ENCODE measurements at regions not wholly inside any gene's neighbourhood (a gene's known extent, or its start where the extent isn't known, plus 50 kb on each side); places are given as distances from the start of the nearest gene placed in this dataset.

GRCh38 chr10:128203028-128203427 is 76.8 kb upstream of the MKI67 start:
- TF ChIP-seq THAP7 (CRISPR knock-in tag; IDR thresholded peaks at IDR 0.05) (no peak), SRF (CRISPR knock-in tag; IDR thresholded peaks at IDR 0.05) (no peak), ETV6 (IDR thresholded peaks at IDR 0.05; ENCODE audit: borderline replicate concordance in 1 of 2, low read depth in 2 of 2, low read length in 1 of 2) (no peak), ETV6 (CRISPR knock-in tag; IDR thresholded peaks at IDR 0.05; ENCODE audit: borderline replicate concordance) (no peak)

Measured in K562 (cell line).